Raji (cell line): ENCODE measurements at regions not wholly inside any gene's neighbourhood (a gene's known extent, or its start where the extent isn't known, plus 50 kb on each side); places are given as distances from the start of the nearest gene placed in this dataset.

Experiments
- POLR2A ChIP-seq: IDR thresholded peaks from 2 replicates; pipeline ENCODE4 v1.6.1; 2011; ENCODE audit warnings: low read depth, low read length, control low read depth; ENCODE audit not compliant: insufficient read depth

GRCh38 chr1:38700077-38700470 is 159.5 kb downstream of the RRAGC start:
- no peak for TF ChIP-seq POLR2A

- no peak for TF ChIP-seq POLR2A
Observed at GRCh38 chr1:38699330-38700076, 160.1 kb downstream of the RRAGC start.

GRCh38 chr1:38697387-38697786 is 162.2 kb downstream of the RRAGC start:
- TF ChIP-seq POLR2A: no peak

- no peak for TF ChIP-seq POLR2A
Observed at GRCh38 chr1:38696371-38696770, 163.2 kb downstream of the RRAGC start.

GRCh38 chr1:38693759-38694158 is 165.8 kb downstream of the RRAGC start:
- TF ChIP-seq POLR2A: no peak

GRCh38 chr1:38693031-38693430 is 166.5 kb downstream of the RRAGC start:
- no peak for TF ChIP-seq POLR2A

GRCh38 chr1:38690790-38691449 is 168.7 kb downstream of the RRAGC start:
- TF ChIP-seq POLR2A: no peak

GRCh38 chr1:38686927-38687255 is 172.7 kb downstream of the RRAGC start:
- no peak for TF ChIP-seq POLR2A

GRCh38 chr1:38686167-38686926 is 173.2 kb downstream of the RRAGC start:
- no peak for TF ChIP-seq POLR2A

- TF ChIP-seq POLR2A: no peak
Observed at GRCh38 chr1:38685388-38685787, 174.2 kb downstream of the RRAGC start.

GRCh38 chr1:38680801-38681510 is 178.6 kb downstream of the RRAGC start:
- TF ChIP-seq POLR2A: no peak

GRCh38 chr1:38677756-38678155 is 181.8 kb downstream of the RRAGC start:
- no peak for TF ChIP-seq POLR2A

GRCh38 chr1:38677311-38677710 is 182.3 kb downstream of the RRAGC start:
- TF ChIP-seq POLR2A: no peak

- TF ChIP-seq POLR2A: no peak
Observed at GRCh38 chr1:38672692-38673091, 186.9 kb downstream of the RRAGC start.

- TF ChIP-seq POLR2A: no peak
Observed at GRCh38 chr1:38671221-38671620, 188.4 kb downstream of the RRAGC start.
